Spleen (tissue), 7 donors: ENCODE measurements at regions not wholly inside any gene's neighbourhood (a gene's known extent, or its start where the extent isn't known, plus 50 kb on each side); places are given as distances from the start of the nearest gene placed in this dataset.

ENCODE experiments used
- CTCF ChIP-seq, 11 experiments: fragments of 200-600 bp in 7 of 11; fragments of 450-650 bp in 4 of 11; sonication (generic) in 4 of 11; IDR thresholded peaks in 8 of 11; conservative IDR thresholded peaks in 3 of 11; 1 replicate in 7 of 11; 2 replicates in 4 of 11; pipeline versions ENCODE4 v1.4.0 to v1.8.0; 2016 to 2021; ENCODE audit warnings: antibody characterized with exemption in 11 of 11, inconsistent platforms in 4 of 11, mild to moderate bottlenecking in 1 of 11
- POLR2A ChIP-seq, 3 donors: fragments of 450-650 bp; IDR thresholded peaks; one replicate each; pipeline ENCODE4 v1.5.1; 2017; ENCODE audit warnings: antibody characterized with exemption in 3 of 3, mild to moderate bottlenecking in 1 of 3
- donor health status: DM: no; HTN: no; CAD: no; lungs with moderate emphysema.
- donor health status: DM: no; HTN: no; CAD: no.
- donor health status: DM: no; HTN: no; CAD: no.

DNA sequence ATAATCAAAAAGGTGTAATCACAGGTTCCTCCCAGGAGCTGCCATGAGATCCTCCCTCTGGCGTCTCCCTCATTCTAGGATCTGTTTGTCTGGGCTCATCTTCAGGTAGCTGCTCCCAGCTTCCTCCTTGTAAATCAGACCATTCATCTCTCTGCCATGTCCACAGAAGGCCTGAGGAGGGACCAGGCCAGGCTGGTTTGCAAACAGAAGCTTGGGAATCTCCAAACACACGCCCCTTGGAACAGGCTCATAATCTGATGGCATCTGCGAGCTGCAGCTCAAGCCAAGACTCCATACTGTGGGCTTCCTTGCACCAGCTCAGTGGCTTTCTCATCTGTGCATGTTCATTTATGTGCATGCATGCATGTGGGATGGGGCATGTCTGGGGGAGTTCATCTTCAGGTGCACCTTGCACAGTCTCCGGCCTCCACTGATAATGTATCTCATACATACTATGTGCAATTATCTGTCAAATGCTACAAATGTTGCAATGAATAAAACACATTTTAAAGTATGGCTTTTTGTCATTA, 134.9 kb downstream of the NXPE2 start:
- TF ChIP-seq CTCF (IDR thresholded peaks at IDR 0.05 in 8 of 11, conservative IDR thresholded peaks at IDR 0.05 in 3 of 11) (no peak), POLR2A (IDR thresholded peaks at IDR 0.05) (no peak)
